ENCODE measurements at regions not wholly inside any gene's neighbourhood (a gene's known extent, or its start where the extent isn't known, plus 50 kb on each side); places are given as distances from the start of the nearest gene placed in this dataset.

GRCh38 chr4:114057746-114058145, 78.3 kb upstream of the ARSJ start:
- TF ChIP-seq EZH2 (IDR thresholded peaks at IDR 0.05; ENCODE audit: borderline replicate concordance) (no peak), CTCF (IDR thresholded peaks at IDR 0.05; ENCODE audit: poor library complexity) (no peak)

All from hepatocyte (in vitro differentiated cells).